ENCODE measurements at regions not wholly inside any gene's neighbourhood (a gene's known extent, or its start where the extent isn't known, plus 50 kb on each side); places are given as distances from the start of the nearest gene placed in this dataset.
"Not testable (repeated sequence)": the region's sequence is repeated elsewhere in the genome, so short reads cannot be mapped to it uniquely, and the experiment has no call there.

- no peak for DNase-seq
Observed at GRCh38 chr2:149781263-149781808, 193.8 kb upstream of the MMADHC start.

DNA sequence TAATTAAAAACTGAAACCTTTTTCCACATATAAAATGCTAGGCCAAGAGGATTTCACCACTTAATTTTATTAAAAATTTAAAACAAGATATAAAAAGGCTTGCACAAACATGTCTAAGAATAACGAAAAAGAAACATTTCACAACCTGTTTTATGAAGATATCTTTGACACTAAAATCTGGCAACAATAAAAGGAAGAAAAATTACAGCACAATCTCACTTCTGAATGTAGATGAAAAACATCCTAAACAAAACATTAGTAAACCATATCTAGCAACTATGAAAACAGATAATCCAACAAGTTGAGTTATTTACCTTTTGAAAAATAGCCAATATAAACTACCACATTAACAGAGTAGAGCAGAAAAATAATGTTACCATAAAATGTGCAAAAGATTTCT lies 185.4 kb upstream of the MMADHC start:
- no peak for DNase-seq

DNA sequence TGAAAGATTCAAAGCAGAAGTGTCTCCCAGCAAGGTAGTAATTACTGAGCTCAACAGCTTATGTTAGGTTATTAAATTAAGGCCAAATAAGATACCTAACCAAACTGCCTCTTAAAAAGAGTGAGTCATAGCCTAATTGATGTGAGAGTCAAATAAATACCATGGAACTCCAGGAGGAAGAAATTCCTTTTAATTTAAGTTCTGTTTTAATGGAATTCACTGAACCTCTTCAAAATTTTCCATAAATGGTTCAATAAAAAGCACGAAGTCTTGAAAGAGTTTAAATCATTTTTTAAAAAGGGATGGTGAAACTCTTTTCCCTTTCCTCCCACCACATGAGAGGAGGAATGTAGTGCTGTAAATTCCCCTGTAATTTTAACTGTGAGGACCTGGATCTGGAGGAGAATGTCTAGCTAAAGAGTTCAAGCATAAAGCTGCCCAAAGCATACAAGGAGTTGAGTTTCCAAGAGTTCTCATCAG lies 180.8 kb upstream of the MMADHC start:
- DNase-seq = no peak

GRCh38 chr2:149767516-149767974 lies 180.0 kb upstream of the MMADHC start:
- DNase-seq = no peak

DNA sequence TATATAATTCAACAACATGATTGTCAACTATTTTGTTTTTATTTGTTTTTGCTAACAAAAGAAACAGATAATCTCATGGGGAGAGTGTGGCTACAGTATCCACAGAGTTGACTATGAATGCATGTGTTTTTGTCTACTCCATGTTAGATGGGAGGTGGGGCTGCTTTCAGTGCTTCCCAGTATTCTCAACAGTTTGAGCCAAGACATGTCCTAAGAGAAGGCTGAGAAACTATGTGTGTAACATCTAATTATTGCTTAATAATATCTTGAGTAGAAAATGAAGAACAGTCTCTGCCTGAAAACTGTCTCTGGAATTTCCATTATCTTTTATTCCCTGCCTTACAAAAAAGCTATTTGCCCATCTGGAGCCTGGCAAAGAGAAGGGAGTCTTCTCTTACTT lies 178.8 kb upstream of the MMADHC start:
- no peak for DNase-seq

DNA sequence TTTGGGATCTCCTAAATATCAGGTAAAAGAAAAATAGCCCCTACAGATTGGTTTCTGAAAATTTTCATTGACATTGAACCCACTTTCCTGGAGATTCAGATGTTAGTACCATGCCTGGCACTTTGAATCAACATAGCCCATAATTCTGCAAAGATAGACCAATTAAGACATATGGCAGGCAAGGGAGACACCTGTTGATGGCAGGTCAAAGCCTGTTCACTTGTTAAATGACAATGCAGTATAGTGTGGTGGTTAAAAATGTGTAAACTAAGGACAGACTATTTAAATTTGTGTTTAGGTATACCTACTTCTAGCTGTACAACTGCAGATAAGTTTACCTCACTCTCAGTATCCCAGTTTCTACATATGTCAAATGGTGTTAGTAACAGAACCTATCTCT lies 178.1 kb upstream of the MMADHC start:
- DNase-seq = no peak

DNA sequence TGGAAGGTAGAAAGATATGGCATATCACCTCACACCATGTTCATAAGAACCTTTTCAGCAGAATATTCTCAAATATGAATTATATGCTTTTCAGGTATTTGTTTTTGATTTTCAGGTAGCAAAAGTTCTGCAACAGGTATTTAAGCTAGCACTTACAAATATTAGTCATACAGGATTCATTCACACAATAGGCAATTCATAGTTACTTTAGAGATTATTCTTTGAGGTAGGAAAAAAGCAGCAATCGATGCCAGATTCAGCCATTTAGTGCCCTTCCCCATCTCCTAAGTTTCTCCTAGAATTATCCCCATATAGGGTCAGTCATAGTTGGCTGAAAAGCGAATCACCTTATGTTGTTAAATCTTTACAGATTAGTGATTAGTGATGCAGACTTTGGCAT lies 177.4 kb upstream of the MMADHC start:
- no peak for DNase-seq

GRCh38 chr2:149763358-149763757 lies 175.8 kb upstream of the MMADHC start:
- DNase-seq = no peak

- DNase-seq = no peak
Observed at GRCh38 chr2:149761611-149762010, 174.0 kb upstream of the MMADHC start.

DNA sequence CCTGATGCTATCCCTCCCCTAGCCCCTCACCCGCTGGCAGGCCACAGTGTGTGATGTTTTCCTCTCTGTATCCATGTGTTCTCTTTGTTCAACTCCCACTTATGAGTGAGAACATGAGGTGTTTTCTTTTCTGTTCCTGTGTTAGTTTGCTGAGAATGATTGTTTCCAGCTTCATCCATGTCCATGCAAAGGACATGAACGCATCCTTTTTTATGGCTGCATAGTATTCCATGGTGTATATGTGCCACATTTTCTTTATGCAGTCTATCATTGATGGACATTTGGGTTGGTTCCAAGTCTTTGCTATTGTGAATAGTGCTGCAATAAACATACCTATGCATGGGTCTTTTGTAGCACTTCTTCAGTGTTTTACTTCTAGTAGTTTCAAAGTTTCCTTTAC lies 171.8 kb upstream of the MMADHC start:
- DNase-seq = not testable (repeated sequence)

DNA sequence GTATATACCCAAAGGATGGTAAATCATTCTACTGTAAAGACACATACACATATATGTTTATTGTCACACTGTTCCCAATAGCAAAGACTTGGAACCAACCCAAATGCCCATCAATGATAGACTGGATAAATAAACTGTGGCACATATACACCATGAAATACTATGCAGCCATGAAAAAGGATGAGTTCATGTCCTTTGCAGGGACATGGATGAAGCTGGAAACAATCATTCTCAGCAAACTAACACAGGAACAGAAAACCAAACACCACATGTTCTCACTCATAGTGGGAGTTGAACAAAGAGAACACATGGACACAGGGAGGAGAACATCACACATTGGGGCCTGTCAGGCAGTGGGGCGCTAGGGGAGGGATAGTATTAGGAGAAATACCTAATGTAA lies 167.1 kb upstream of the MMADHC start:
- not testable (repeated sequence) for DNase-seq

DNA sequence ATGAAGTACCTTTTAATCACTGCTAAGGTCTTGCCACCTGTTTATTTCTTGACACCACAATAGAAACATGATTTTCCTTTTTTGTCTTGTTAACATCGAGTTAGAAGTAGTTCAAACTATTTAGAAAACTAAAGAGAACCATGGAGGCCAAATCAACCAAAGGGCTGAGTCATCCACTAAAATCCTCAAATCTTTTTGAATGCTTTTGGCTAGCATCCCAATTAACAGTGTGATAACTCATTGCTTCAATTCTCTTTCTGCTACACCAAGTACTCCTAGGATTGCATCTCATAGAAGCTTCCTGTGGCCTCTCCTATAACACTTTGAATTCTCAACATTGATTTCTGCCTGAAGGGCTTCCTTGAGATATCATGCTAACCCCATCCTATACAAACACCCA lies 159.9 kb upstream of the MMADHC start:
- DNase-seq = no peak

DNA sequence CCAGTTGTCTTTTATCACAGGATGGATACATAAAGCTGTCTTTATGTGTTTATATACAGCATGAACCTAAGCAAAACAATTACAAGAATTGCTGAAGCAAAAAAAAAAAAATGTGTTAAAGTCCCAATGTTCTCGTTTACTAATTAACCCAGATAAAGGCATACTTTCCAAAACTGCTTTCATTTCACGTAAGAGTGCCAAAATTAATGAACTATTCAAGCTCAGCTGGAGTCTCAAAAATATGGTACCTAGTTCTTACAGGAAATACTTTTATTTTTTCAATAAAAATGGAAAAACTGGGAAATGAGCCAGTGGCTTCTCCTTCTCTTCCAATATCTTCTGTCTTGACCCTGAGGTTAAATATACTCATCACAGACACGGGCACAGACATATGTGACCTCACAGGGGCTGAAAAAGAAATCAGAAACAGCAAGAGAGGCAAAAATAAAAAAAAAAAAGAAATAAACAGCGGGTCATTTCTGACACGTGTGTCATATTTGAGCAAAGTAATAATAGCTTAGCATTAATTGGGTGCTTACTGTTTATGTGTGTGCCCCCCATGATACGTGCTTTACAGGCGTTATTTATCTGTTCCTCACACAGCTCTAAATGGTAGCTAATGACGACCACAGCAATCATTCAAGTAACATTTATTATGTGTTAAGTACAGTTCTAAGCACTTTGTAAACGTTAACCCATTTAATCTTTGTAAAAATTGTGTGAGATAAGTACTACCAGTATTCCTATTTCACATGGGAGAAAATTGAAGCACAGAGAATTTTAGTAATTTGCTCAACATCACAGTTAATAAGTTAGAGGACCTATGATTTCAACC lies 158.0 kb upstream of the MMADHC start:
- no peak for DNase-seq

DNA sequence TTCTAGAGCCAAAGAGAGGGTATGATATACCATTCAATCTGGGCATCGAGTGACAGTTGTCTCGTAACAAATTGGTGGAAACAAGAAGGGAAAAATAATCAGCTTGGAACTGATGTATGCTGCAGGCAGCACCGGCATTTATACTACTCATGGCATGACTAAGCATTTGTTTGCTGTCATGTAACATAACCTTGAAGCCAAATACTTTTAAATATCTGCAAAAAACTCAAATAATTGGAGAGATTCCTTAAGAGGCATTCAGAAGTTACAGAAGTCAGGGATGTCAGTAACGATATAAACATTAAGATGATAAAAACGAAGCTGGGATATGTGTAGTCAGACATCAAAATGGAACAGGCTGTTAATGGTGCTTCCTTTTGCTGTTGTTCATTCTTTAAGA lies 157.3 kb upstream of the MMADHC start:
- no peak for DNase-seq

DNA sequence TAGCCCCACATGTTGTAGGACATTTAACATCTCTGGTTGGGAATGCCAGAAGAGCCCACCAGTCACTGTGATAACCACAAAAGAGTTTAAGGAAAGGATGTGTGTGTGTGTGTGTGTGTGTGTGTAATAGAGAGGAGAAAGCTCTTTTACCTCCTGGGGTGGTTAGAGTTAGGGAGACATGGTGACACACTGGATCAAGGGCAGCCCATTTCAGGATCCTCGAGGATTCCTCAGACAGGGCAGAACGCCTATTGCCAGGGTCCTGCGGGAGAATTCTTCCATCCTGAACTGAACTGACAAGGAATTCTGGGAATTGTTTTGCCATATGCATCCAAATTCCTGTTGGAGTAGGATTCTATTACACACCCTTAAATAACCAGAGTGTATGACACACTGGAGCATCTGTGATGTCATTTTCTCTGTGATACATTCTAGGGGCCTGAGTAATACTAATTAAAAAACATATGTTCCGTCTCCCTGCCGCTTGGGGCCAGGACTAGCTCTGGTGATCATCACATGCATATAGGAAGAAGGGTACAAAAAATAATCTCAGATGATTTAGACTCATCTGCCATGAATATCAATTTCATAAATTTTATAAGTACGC lies 156.4 kb upstream of the MMADHC start:
- DNase-seq = no peak

GRCh38 chr2:149741646-149742045 lies 154.1 kb upstream of the MMADHC start:
- no peak for DNase-seq

- DNase-seq = no peak
Observed at GRCh38 chr2:149740490-149740889, 152.9 kb upstream of the MMADHC start.

GRCh38 chr2:149739883-149740265 lies 152.3 kb upstream of the MMADHC start:
- no peak for DNase-seq

GRCh38 chr2:149739171-149739882 lies 151.8 kb upstream of the MMADHC start:
- no peak for DNase-seq

DNA sequence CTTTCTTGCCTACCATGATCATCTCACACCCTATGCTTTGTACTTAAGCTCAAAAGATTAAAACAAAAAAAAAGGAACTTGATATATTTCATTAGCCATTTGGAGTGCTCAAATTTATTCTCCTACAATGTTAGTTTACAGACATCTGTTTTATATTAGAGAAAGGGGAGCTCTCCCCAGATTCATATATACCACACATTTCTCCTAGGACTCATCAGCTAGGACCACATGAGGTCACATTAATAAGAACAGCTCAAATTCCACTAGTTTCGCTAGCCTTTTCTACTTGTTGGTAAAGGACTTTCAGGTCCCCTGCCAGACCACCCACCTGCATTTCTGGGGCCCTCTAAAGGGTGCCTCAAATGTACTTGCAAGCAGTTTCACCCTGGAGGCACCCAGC lies 151.2 kb upstream of the MMADHC start:
- no peak for DNase-seq

GRCh38 chr2:149737896-149738295 lies 150.3 kb upstream of the MMADHC start:
- DNase-seq = no peak

GRCh38 chr2:149735237-149735958 lies 147.8 kb upstream of the MMADHC start:
- DNase-seq = no peak
